GM12873 (cell line): ENCODE measurements at regions not wholly inside any gene's neighbourhood (a gene's known extent, or its start where the extent isn't known, plus 50 kb on each side); places are given as distances from the start of the nearest gene placed in this dataset.

Source experiments
- TF ChIP-seq, protein P1 (sequence below): IDR thresholded peaks from 2 replicates; pipeline ENCODE4 v1.5.1; 2012; ENCODE audit warnings: low read depth, mild to moderate bottlenecking, moderate library complexity, low read length, control low read depth; ENCODE audit not compliant: insufficient read depth; ENCODE audit errors: missing control alignments

DNA sequence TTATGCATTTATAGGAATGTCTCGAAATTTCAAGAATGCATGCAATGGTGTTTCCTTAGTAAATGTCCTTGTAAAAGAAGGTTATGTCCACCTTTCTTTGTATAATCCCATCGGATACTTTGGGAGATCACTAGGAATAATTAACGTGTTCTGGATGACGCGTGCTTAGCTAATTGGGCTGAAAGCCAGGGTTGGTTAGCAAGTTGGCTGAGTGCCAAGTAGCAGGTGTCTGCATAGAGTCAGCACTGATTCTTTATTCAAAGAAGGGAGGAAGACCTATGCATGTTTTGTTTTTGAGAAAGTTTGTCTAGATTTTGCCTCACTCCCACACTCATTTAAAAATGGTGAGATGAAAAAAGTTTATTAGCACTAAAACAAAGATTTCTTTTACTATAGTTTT lies 144.6 kb downstream of the SOX3 start:
- TF ChIP-seq, protein P1, sequence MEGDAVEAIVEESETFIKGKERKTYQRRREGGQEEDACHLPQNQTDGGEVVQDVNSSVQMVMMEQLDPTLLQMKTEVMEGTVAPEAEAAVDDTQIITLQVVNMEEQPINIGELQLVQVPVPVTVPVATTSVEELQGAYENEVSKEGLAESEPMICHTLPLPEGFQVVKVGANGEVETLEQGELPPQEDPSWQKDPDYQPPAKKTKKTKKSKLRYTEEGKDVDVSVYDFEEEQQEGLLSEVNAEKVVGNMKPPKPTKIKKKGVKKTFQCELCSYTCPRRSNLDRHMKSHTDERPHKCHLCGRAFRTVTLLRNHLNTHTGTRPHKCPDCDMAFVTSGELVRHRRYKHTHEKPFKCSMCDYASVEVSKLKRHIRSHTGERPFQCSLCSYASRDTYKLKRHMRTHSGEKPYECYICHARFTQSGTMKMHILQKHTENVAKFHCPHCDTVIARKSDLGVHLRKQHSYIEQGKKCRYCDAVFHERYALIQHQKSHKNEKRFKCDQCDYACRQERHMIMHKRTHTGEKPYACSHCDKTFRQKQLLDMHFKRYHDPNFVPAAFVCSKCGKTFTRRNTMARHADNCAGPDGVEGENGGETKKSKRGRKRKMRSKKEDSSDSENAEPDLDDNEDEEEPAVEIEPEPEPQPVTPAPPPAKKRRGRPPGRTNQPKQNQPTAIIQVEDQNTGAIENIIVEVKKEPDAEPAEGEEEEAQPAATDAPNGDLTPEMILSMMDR: no peak

DNA sequence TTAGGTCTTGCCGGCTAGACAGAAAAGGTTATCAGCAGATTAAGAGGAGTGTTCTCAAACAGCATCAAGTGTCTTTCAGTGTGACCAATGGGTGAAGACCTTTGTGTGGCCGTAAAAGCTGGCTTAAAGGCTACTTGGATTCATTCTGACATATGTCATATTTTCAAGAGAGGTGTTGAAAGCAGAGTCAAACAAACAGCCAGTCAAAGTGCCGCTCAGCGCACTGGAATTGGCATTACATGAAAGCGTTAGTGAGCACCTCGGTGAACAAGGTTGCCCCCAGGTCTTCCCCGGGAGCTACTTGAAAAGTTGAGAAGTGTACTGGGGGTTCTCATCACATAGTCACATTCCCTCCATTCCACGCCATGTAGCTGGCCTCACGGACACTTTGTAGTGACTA lies 148.9 kb downstream of the SOX3 start:
- TF ChIP-seq, protein P1: no peak

DNA sequence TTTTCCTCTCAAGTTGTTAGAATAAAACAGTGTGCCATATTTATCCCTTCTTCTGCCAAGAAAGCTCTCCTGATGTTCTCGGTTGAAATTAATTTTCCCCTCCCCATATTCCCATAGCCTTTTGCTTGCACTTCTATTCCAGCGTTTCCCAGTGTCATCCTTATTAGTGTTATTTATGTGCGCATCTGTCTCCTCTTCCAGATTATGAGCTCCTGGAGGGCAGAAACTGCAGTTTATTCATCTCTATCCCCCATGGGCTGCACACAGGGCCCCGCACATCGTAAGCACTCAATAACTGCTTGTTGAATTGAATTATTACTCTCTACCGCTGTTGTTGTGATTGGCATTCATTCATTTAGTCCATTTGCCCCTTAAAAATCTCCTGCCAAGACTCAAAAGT lies 149.4 kb downstream of the SOX3 start:
- TF ChIP-seq, protein P1: no peak

DNA sequence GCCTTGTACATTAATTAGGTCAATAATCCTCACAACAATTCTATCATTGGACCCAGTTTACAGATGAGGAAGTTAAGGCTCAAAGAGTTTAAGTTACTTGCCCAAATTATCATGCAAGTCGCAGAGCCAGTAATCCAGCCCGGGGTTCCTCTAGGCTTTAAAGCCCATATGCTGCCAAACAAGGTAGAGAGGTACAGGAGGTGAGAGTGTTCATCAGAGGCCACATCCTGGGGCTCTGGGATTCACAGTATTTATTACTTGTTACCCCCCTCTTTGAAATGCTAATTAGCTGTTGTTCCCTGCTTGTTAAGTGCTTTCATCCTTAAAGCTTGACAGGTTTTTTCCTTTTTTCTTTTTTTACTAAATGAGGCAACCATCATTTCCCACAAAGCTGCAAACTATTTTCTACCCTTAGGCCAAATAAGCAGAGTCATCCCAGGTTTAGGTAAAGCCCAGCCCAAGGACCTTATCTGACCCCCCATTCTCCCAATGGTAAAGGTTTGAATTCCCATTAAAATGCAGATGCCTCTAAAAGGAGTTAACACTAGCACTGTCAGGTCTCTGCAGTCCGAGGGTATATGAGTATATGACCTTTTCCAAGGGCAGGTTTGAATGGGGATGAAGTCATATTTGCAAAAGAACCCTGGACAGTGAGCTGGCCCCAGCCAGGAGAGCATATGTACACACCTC lies 150.3 kb downstream of the SOX3 start:
- TF ChIP-seq, protein P1: no peak

DNA sequence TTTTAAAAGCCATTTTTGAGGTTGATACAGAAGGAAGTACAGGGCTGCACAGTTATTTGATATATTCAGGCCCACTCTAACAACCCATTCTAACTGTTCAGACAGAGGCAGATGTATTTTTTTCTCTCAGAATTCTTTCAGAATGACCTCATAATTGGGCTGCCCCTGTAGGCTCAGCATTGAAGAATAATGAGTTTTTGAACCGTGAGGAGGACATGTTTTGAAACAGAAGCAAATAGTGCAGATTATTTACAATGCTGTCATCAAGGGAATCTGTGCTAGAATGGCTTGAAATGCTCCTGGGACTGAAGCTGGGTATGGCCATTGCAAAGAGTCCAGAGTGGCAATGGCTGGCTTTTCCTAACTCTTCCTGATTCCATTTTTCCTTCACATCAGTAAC lies 158.1 kb downstream of the SOX3 start:
- TF ChIP-seq, protein P1: no peak

DNA sequence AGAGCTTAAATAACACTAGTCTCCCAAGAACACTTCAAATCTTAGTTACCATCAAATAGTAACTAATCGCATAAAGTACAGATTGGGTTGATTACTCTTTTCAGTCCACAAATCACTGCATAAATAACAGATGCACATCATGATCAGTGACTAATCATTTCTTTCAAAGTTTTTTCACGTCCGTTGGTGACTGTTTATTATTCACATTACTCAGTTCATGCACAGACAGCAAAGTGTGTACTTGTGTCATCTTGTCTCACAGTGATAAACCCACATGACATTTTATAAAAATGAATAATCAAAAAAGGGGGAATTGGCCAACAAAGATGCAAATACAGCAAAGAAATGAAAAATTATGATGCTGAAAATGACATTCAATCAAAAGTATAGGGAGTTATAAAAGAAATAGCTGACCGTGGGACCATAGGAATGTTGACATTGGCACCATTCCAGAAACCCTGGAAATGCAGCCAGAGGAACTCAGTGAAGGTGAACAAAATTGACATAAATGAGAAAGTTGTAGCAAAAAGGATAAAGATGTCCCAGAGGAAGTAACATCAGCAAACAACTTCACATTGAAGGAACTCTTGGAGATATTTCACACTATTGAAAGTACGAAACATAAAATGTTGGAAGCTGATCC lies 161.5 kb downstream of the SOX3 start:
- TF ChIP-seq, protein P1: no peak

DNA sequence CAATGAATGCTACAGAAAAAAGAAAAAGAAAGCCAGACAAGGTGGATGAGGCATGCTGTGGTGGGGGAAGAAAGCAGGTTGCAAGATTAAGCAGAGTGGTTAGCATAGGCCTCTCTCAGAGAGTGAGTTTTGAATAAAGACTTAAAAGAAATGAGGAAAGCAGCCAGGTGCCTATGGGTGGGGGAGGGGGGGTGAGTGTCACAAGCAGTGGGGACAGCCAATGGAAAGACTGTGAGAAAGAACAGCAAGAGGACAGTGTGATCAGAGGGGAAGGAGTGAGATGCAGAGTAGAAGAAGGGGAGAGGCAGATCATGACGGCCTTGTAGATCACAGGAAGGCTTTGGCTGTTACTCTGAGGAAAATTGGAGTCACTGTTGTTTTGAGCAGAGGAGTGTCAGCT lies 162.5 kb downstream of the SOX3 start:
- TF ChIP-seq, protein P1: no peak
